HEK293 (cell line): ENCODE measurements at regions not wholly inside any gene's neighbourhood (a gene's known extent, or its start where the extent isn't known, plus 50 kb on each side); places are given as distances from the start of the nearest gene placed in this dataset.

Source experiments
- ZNF138 ChIP-seq: fragments of 450-650 bp; formaldehyde crosslinking; IDR thresholded peaks from 2 replicates; pipeline ENCODE4 v1.5.1; 2016; ENCODE audit warnings: missing biosample characterization, missing genetic modification characterization, borderline replicate concordance
- ZNF175 ChIP-seq: fragments of 450-650 bp; formaldehyde crosslinking; IDR thresholded peaks from 2 replicates; pipeline ENCODE4 v1.5.1; 2016; ENCODE audit warnings: missing biosample characterization, missing genetic modification characterization
- ZNF529 ChIP-seq: fragments of 450-650 bp; formaldehyde crosslinking; IDR thresholded peaks from 2 replicates; pipeline ENCODE4 v1.5.1; 2017; ENCODE audit warnings: missing genetic modification characterization, missing biosample characterization; ENCODE audit not compliant: insufficient replicate concordance
- ZNF658 ChIP-seq: fragments of 450-650 bp; formaldehyde crosslinking; IDR thresholded peaks from 2 replicates; pipeline ENCODE4; 2016; ENCODE audit warnings: missing biosample characterization, missing genetic modification characterization
- ZNF664 ChIP-seq: fragments of 450-650 bp; formaldehyde crosslinking; IDR thresholded peaks from 2 replicates; pipeline ENCODE4 v1.5.1; 2016; ENCODE audit warnings: missing biosample characterization, missing genetic modification characterization
- ZNF707 ChIP-seq: fragments of 450-650 bp; formaldehyde crosslinking; IDR thresholded peaks from 2 replicates; pipeline ENCODE4 v1.5.1; 2016; ENCODE audit warnings: missing biosample characterization, missing genetic modification characterization
- ZSCAN16 ChIP-seq: fragments of 450-650 bp; formaldehyde crosslinking; IDR thresholded peaks from 2 replicates; pipeline ENCODE4 v1.5.1; 2016; ENCODE audit warnings: missing biosample characterization, missing genetic modification characterization
- TF ChIP-seq, protein P1 (sequence below): fragments of 450-650 bp; formaldehyde crosslinking; IDR thresholded peaks from 2 replicates; pipeline ENCODE4 v1.5.1; 2016; ENCODE audit warnings: missing biosample characterization, missing genetic modification characterization
- TF ChIP-seq, protein P2 (sequence below): fragments of 450-650 bp; formaldehyde crosslinking; IDR thresholded peaks from 2 replicates; pipeline ENCODE4 v1.5.1; 2016; ENCODE audit warnings: missing biosample characterization, missing genetic modification characterization, low read depth
- TF ChIP-seq, protein P3 (sequence below): fragments of 450-650 bp; formaldehyde crosslinking; IDR thresholded peaks from 2 replicates; pipeline ENCODE4 v1.5.1; 2016; ENCODE audit warnings: missing biosample characterization, missing genetic modification characterization, borderline replicate concordance
- TF ChIP-seq, protein P4 (sequence below): fragments of 450-650 bp; IDR thresholded peaks from 2 replicates; pipeline ENCODE4 v1.5.1; 2018; ENCODE audit warnings: missing biosample characterization, mild to moderate bottlenecking, missing genetic modification characterization

DNA sequence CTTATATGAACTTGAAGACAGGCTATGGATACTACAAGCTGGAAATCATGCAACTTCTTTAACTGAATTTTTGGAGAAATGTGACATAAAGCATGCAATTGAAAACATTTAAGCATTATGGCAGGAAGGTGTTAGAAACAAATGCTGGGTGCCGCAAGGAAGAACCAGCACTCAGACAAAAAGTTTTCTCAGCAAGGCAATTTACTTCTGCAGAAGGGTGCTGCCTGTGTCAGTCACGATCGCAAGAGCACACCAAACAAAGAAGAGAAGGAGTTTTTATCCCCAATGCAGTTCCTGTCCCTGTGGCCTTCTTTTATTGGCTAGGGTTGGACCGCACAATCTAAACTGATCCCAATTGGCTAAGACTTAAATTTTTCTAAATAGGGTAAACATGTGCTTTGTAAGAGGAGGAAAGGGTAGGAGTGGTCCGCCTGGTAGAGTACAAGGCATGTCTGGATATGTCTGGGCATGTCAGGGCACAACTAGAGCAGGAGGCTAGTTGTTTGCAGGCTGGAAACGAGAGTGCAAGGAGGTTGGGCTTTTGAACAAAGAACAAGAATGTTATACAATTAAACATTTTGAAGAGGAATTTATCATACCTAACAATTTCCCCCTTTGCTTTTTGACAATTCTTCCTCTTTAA is 109.6 kb upstream of the FAM3C start:
- TF ChIP-seq, protein P1, sequence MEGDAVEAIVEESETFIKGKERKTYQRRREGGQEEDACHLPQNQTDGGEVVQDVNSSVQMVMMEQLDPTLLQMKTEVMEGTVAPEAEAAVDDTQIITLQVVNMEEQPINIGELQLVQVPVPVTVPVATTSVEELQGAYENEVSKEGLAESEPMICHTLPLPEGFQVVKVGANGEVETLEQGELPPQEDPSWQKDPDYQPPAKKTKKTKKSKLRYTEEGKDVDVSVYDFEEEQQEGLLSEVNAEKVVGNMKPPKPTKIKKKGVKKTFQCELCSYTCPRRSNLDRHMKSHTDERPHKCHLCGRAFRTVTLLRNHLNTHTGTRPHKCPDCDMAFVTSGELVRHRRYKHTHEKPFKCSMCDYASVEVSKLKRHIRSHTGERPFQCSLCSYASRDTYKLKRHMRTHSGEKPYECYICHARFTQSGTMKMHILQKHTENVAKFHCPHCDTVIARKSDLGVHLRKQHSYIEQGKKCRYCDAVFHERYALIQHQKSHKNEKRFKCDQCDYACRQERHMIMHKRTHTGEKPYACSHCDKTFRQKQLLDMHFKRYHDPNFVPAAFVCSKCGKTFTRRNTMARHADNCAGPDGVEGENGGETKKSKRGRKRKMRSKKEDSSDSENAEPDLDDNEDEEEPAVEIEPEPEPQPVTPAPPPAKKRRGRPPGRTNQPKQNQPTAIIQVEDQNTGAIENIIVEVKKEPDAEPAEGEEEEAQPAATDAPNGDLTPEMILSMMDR (tag by site-specific recombination) = no peak
- TF ChIP-seq ZNF658 (tag by site-specific recombination) = no peak
- TF ChIP-seq, protein P2, sequence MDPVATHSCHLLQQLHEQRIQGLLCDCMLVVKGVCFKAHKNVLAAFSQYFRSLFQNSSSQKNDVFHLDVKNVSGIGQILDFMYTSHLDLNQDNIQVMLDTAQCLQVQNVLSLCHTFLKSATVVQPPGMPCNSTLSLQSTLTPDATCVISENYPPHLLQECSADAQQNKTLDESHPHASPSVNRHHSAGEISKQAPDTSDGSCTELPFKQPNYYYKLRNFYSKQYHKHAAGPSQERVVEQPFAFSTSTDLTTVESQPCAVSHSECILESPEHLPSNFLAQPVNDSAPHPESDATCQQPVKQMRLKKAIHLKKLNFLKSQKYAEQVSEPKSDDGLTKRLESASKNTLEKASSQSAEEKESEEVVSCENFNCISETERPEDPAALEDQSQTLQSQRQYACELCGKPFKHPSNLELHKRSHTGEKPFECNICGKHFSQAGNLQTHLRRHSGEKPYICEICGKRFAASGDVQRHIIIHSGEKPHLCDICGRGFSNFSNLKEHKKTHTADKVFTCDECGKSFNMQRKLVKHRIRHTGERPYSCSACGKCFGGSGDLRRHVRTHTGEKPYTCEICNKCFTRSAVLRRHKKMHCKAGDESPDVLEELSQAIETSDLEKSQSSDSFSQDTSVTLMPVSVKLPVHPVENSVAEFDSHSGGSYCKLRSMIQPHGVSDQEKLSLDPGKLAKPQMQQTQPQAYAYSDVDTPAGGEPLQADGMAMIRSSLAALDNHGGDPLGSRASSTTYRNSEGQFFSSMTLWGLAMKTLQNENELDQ (tag by site-specific recombination) = no peak
- no peak for TF ChIP-seq ZNF529
- TF ChIP-seq ZNF175 (tag by site-specific recombination) = no peak
- no peak for TF ChIP-seq ZNF707 (tag by site-specific recombination)
- TF ChIP-seq, protein P3, sequence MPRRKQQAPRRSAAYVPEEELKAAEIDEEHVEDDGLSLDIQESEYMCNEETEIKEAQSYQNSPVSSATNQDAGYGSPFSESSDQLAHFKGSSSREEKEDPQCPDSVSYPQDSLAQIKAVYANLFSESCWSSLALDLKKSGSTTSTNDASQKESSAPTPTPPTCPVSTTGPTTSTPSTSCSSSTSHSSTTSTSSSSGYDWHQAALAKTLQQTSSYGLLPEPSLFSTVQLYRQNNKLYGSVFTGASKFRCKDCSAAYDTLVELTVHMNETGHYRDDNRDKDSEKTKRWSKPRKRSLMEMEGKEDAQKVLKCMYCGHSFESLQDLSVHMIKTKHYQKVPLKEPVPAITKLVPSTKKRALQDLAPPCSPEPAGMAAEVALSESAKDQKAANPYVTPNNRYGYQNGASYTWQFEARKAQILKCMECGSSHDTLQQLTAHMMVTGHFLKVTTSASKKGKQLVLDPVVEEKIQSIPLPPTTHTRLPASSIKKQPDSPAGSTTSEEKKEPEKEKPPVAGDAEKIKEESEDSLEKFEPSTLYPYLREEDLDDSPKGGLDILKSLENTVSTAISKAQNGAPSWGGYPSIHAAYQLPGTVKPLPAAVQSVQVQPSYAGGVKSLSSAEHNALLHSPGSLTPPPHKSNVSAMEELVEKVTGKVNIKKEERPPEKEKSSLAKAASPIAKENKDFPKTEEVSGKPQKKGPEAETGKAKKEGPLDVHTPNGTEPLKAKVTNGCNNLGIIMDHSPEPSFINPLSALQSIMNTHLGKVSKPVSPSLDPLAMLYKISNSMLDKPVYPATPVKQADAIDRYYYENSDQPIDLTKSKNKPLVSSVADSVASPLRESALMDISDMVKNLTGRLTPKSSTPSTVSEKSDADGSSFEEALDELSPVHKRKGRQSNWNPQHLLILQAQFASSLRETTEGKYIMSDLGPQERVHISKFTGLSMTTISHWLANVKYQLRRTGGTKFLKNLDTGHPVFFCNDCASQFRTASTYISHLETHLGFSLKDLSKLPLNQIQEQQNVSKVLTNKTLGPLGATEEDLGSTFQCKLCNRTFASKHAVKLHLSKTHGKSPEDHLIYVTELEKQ = no peak
- TF ChIP-seq, protein P4, sequence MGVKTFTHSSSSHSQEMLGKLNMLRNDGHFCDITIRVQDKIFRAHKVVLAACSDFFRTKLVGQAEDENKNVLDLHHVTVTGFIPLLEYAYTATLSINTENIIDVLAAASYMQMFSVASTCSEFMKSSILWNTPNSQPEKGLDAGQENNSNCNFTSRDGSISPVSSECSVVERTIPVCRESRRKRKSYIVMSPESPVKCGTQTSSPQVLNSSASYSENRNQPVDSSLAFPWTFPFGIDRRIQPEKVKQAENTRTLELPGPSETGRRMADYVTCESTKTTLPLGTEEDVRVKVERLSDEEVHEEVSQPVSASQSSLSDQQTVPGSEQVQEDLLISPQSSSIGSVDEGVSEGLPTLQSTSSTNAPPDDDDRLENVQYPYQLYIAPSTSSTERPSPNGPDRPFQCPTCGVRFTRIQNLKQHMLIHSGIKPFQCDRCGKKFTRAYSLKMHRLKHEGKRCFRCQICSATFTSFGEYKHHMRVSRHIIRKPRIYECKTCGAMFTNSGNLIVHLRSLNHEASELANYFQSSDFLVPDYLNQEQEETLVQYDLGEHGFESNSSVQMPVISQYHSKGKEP (tag by site-specific recombination) = no peak
- TF ChIP-seq ZNF664 (tag by site-specific recombination) = no peak
- no peak for TF ChIP-seq ZSCAN16 (tag by site-specific recombination)
- no peak for TF ChIP-seq ZNF138
